ENCODE measurements at regions not wholly inside any gene's neighbourhood (a gene's known extent, or its start where the extent isn't known, plus 50 kb on each side); places are given as distances from the start of the nearest gene placed in this dataset.

- Histone ChIP-seq H3K4me2 (ENCODE audit: low read length) (no peak overlapping the region), H3K9me3 (ENCODE audit: low read length) (no peaks in the 10 kb centered on the region), H3K36me3 (ENCODE audit: insufficient read depth, low read length) (no peaks in the 10 kb centered on the region), H3K4me1 (ENCODE audit: insufficient read depth, low read length, poor library complexity, severe bottlenecking) (peaks cover 12% of the 10 kb centered on the region), H3K4me3 (ENCODE audit: low read depth, low read length, poor library complexity, severe bottlenecking) (no peak overlapping the region), H3K27ac (ENCODE audit: low read depth, low read length, poor library complexity, severe bottlenecking) (no peak overlapping the region), H3K9me2 (ENCODE audit: insufficient read depth, low read length) (no peaks in the 10 kb centered on the region), H2AFZ (ENCODE audit: low read length) (no peak overlapping the region), H3K79me2 (ENCODE audit: insufficient read depth, low read depth, low read length) (no peaks in the 10 kb centered on the region), H4K20me1 (ENCODE audit: insufficient read depth, low read length) (no peaks in the 10 kb centered on the region)
- BruUV-seq (replicated peaks): no TSS peak
- TF ChIP-seq CTCF (conservative IDR thresholded peaks at IDR 0.05; ENCODE audit: low read length) (no peak), EZH2phosphoT487 (IDR thresholded peaks at IDR 0.05; ENCODE audit: borderline replicate concordance, low read depth, low read length) (no peak)
- ChIA-PET POLR2A (no interaction called here), CTCF (ENCODE audit: unreplicated experiment) (no interaction called here)
- intact Hi-C loops (cut with micrococcal nuclease; ENCODE audit: unreplicated experiment): no loop called here
- DNase-seq (ENCODE audit: low spot score): no peak
Observed at GRCh38 chr6:14365393-14365792, 247.8 kb downstream of the CD83 start.

- Histone ChIP-seq H3K9me2 (ENCODE audit: insufficient read depth, low read length) (no peaks in the 10 kb centered on the region), H3K4me3 (ENCODE audit: low read depth, low read length, poor library complexity, severe bottlenecking) (no peak overlapping the region), H3K4me1 (ENCODE audit: insufficient read depth, low read length, poor library complexity, severe bottlenecking) (peaks cover 15% of the 10 kb centered on the region), H3K4me2 (ENCODE audit: low read length) (no peak overlapping the region), H2AFZ (ENCODE audit: low read length) (no peak overlapping the region), H3K36me3 (ENCODE audit: insufficient read depth, low read length) (no peaks in the 10 kb centered on the region), H3K27ac (ENCODE audit: low read depth, low read length, poor library complexity, severe bottlenecking) (no peak overlapping the region), H3K79me2 (ENCODE audit: insufficient read depth, low read depth, low read length) (no peaks in the 10 kb centered on the region), H3K9me3 (ENCODE audit: low read length) (no peaks in the 10 kb centered on the region), H4K20me1 (ENCODE audit: insufficient read depth, low read length) (no peaks in the 10 kb centered on the region)
- TF ChIP-seq EZH2phosphoT487 (IDR thresholded peaks at IDR 0.05; ENCODE audit: borderline replicate concordance, low read depth, low read length): no peak
- TF ChIP-seq CTCF (conservative IDR thresholded peaks at IDR 0.05; ENCODE audit: low read length): no peak
- no TSS peak for BruUV-seq (replicated peaks)
- ChIA-PET CTCF (ENCODE audit: unreplicated experiment) (no interaction called here), POLR2A (no interaction called here)
- no peak for DNase-seq (ENCODE audit: low spot score)
- intact Hi-C loops (cut with micrococcal nuclease; ENCODE audit: unreplicated experiment): no loop called here
Observed at GRCh38 chr6:14366315-14366714, 248.7 kb downstream of the CD83 start.

GRCh38 chr6:14366872-14367271 is 249.3 kb downstream of the CD83 start:
- Histone ChIP-seq H3K79me2 (ENCODE audit: insufficient read depth, low read depth, low read length) (no peaks in the 10 kb centered on the region), H3K9me2 (ENCODE audit: insufficient read depth, low read length) (no peaks in the 10 kb centered on the region), H3K4me2 (ENCODE audit: low read length) (no peak overlapping the region), H2AFZ (ENCODE audit: low read length) (no peak overlapping the region), H3K4me3 (ENCODE audit: low read depth, low read length, poor library complexity, severe bottlenecking) (no peak overlapping the region), H3K4me1 (ENCODE audit: insufficient read depth, low read length, poor library complexity, severe bottlenecking) (peaks cover 19% of the 10 kb centered on the region), H3K9me3 (ENCODE audit: low read length) (no peaks in the 10 kb centered on the region), H3K27ac (ENCODE audit: low read depth, low read length, poor library complexity, severe bottlenecking) (no peak overlapping the region), H4K20me1 (ENCODE audit: insufficient read depth, low read length) (no peaks in the 10 kb centered on the region), H3K36me3 (ENCODE audit: insufficient read depth, low read length) (no peaks in the 10 kb centered on the region)
- TF ChIP-seq EZH2phosphoT487 (IDR thresholded peaks at IDR 0.05; ENCODE audit: borderline replicate concordance, low read depth, low read length) (no peak), CTCF (conservative IDR thresholded peaks at IDR 0.05; ENCODE audit: low read length) (no peak)
- no peak for DNase-seq (ENCODE audit: low spot score)
- CTCF ChIA-PET (ENCODE audit: unreplicated experiment): no interaction called here
- intact Hi-C loops (cut with micrococcal nuclease; ENCODE audit: unreplicated experiment): no loop called here
- BruUV-seq (replicated peaks): no TSS peak
- POLR2A ChIA-PET: no interaction called here
